H1 (cell line): ENCODE measurements at regions not wholly inside any gene's neighbourhood (a gene's known extent, or its start where the extent isn't known, plus 50 kb on each side); places are given as distances from the start of the nearest gene placed in this dataset.

Source experiments
- CTCF ChIA-PET: fragments of 300-600 bp; sonication (Branson Sonifier 250); formaldehyde crosslinking; loops from one replicate; lab custom pipeline; 2021; ENCODE audit not compliant: partially characterized antibody; lab: Charles Lee
- POLR2A ChIA-PET: fragments of 300-600 bp; sonication (Branson Sonifier 250); formaldehyde crosslinking; loops from one replicate; lab custom pipeline; 2021; ENCODE audit warnings: inconsistent platforms; ENCODE audit not compliant: partially characterized antibody; lab: Charles Lee
- DNase-seq, 2 experiments: peaks; one replicate each; pipeline versions ENCODE4 v3.0.0 to v3.0.0-alpha.2; 2010 to 2022; ENCODE audit warnings: low spot score in 2 of 2, low read depth in 1 of 2, mixed read lengths in 1 of 2
- FAIRE-seq: peaks from 2 replicates; lab custom pipeline; 2011; peaks lifted over from hg19 to GRCh38; lab: Jason Lieb, UNC
- H2AFZ ChIP-seq: 2 replicates; pipeline ENCODE4 v1.8.1; 2012; ENCODE audit warnings: low read length, inconsistent platforms
- H2AK5ac ChIP-seq: 2 replicates; pipeline ENCODE4 v1.6.1; 2013; ENCODE audit warnings: low read depth, low read length
- H2BK120ac ChIP-seq: replicated peaks from 2 replicates; pipeline ENCODE3; 2013; ENCODE audit warnings: low read depth, low read length, inconsistent platforms
- H2BK12ac ChIP-seq: 2 replicates; pipeline ENCODE4 v1.6.1; 2013; ENCODE audit warnings: low read depth, low read length
- H2BK15ac ChIP-seq: 2 replicates; pipeline ENCODE4 v1.6.1; 2013; ENCODE audit warnings: low read length
- H2BK20ac ChIP-seq: 2 replicates; pipeline ENCODE4 v1.6.1; 2013; ENCODE audit warnings: low read length
- H2BK5ac ChIP-seq: 2 replicates; pipeline ENCODE4 v1.6.1; 2013; ENCODE audit warnings: low read depth, low read length
- H3K14ac ChIP-seq: 2 replicates; pipeline ENCODE4 v1.6.1; 2013; ENCODE audit warnings: inconsistent platforms; ENCODE audit not compliant: insufficient read length
- H3K18ac ChIP-seq: 2 replicates; pipeline ENCODE4 v1.6.1; 2013; ENCODE audit warnings: low read length; ENCODE audit errors: extremely low read depth
- H3K23ac ChIP-seq: 2 replicates; pipeline ENCODE4 v1.6.1; 2013; ENCODE audit warnings: inconsistent platforms; ENCODE audit not compliant: insufficient read length
- H3K23me2 ChIP-seq: 2 replicates; pipeline ENCODE4 v1.6.1; 2013; ENCODE audit warnings: low read depth, low read length
- H3K27ac ChIP-seq: 2 replicates; pipeline ENCODE4 v1.6.1; 2011; ENCODE audit warnings: low read depth, low read length, inconsistent platforms
- H3K27me3 ChIP-seq, 4 experiments: replicated peaks in 1 of 4; 1 replicate in 1 of 4; 2 replicates in 3 of 4; pipeline versions ENCODE4 v1.6.1 to v1.8.1; 2011 to 2013; ENCODE audit warnings: low read length in 3 of 4, mild to moderate bottlenecking in 3 of 4, inconsistent platforms in 2 of 4, mixed read lengths in 2 of 4, moderate library complexity in 1 of 4; ENCODE audit not compliant: control insufficient read depth in 3 of 4, insufficient read depth in 3 of 4; ENCODE audit errors: extremely low read depth in 1 of 4
- H3K36me3 ChIP-seq, 4 experiments: 2 replicates each; pipeline versions ENCODE4 v1.6.1 to v1.8.1; 2011 to 2013; ENCODE audit warnings: mild to moderate bottlenecking in 4 of 4, low read length in 3 of 4, moderate library complexity in 2 of 4, control low read depth in 1 of 4, inconsistent platforms in 1 of 4; ENCODE audit not compliant: insufficient read depth in 4 of 4, control insufficient read depth in 2 of 4
- H3K4ac ChIP-seq: replicated peaks from 2 replicates; pipeline ENCODE3; 2013; ENCODE audit warnings: low read length, low read depth, mixed read lengths, inconsistent platforms; ENCODE audit not compliant: insufficient read length
- H3K4me1 ChIP-seq, 4 experiments: replicated peaks in 1 of 4; 1 replicate in 1 of 4; 2 replicates in 3 of 4; pipeline versions ENCODE4 v1.6.1 to v1.8.1; 2011 to 2013; ENCODE audit warnings: low read length in 3 of 4, inconsistent platforms in 2 of 4, mixed read lengths in 1 of 4; ENCODE audit not compliant: insufficient read depth in 4 of 4, control insufficient read depth in 3 of 4
- H3K4me2 ChIP-seq, 2 experiments: 2 replicates each; pipeline versions ENCODE4 v1.6.1 to v1.8.1; 2011 to 2013; ENCODE audit warnings: low read depth in 2 of 2, low read length in 2 of 2, control low read depth in 1 of 2, inconsistent platforms in 1 of 2, mild to moderate bottlenecking in 1 of 2; ENCODE audit not compliant: insufficient read depth in 1 of 2
- H3K4me3 ChIP-seq, 4 experiments: fragments of 200-600, 300-600 bp in 1 of 4; sonication (generic), shearing (Covaris generic), sonication (Bioruptor Twin) in 1 of 4; 2 replicates each; pipeline versions ENCODE4 v1.5.1 to v1.8.1; 2011 to 2016; ENCODE audit warnings: low read length in 4 of 4, low read depth in 3 of 4, control low read depth in 2 of 4, inconsistent platforms in 2 of 4, mild to moderate bottlenecking in 2 of 4, mixed read lengths in 1 of 4, moderate library complexity in 1 of 4; ENCODE audit not compliant: insufficient read depth in 2 of 4; ENCODE audit errors: extremely low read depth in 1 of 4
- H3K56ac ChIP-seq: replicated peaks from 2 replicates; pipeline ENCODE3; 2013; ENCODE audit warnings: low read depth, mild to moderate bottlenecking, mixed read lengths, low read length, inconsistent platforms; ENCODE audit not compliant: insufficient read length
- H3K79me1 ChIP-seq: 2 replicates; pipeline ENCODE4 v1.6.1; 2013; ENCODE audit warnings: low read depth, low read length, control low read depth
- H3K79me2 ChIP-seq, 2 experiments: 2 replicates each; pipeline versions ENCODE4 v1.6.1 to v1.8.1; 2012 to 2013; ENCODE audit warnings: low read length in 2 of 2, mild to moderate bottlenecking in 2 of 2, inconsistent platforms in 1 of 2; ENCODE audit not compliant: insufficient read depth in 2 of 2, control insufficient read depth in 1 of 2
- H3K9ac ChIP-seq, 4 experiments: replicated peaks in 1 of 4; 1 replicate in 1 of 4; 2 replicates in 3 of 4; pipeline versions ENCODE4 v1.6.1 to v1.8.1; 2011 to 2013; ENCODE audit warnings: low read depth in 3 of 4, low read length in 3 of 4, control low read depth in 2 of 4, mild to moderate bottlenecking in 2 of 4, moderate library complexity in 2 of 4, inconsistent platforms in 1 of 4; ENCODE audit errors: extremely low read depth in 1 of 4
- H3K9me3 ChIP-seq, 2 experiments: 2 replicates each; pipeline versions ENCODE4 v1.6.1 to v1.8.1; 2012 to 2013; ENCODE audit warnings: mild to moderate bottlenecking in 2 of 2, moderate library complexity in 2 of 2, control low read depth in 1 of 2, inconsistent platforms in 1 of 2, low read depth in 1 of 2, low read length in 1 of 2, mixed read lengths in 1 of 2; ENCODE audit not compliant: insufficient read depth in 2 of 2
- H4K20me1 ChIP-seq, 2 experiments: replicated peaks in 1 of 2; 2 replicates each; pipeline versions ENCODE3 to v1.8.1; 2011 to 2013; ENCODE audit warnings: inconsistent platforms in 2 of 2, low read length in 2 of 2, mild to moderate bottlenecking in 1 of 2; ENCODE audit not compliant: insufficient read depth in 2 of 2, control insufficient read depth in 1 of 2
- H4K5ac ChIP-seq: 2 replicates; pipeline ENCODE4 v1.6.1; 2013; ENCODE audit warnings: low read length, low read depth, mixed read lengths, inconsistent platforms; ENCODE audit not compliant: insufficient read length
- H4K8ac ChIP-seq: 2 replicates; pipeline ENCODE4 v1.8.0; 2013; ENCODE audit warnings: mild to moderate bottlenecking, moderate library complexity, low read length, inconsistent platforms; ENCODE audit not compliant: insufficient read depth; ENCODE audit errors: extremely low read depth
- H4K91ac ChIP-seq: replicated peaks from 2 replicates; pipeline ENCODE3; 2013; ENCODE audit warnings: low read length, mixed read lengths, inconsistent platforms; ENCODE audit not compliant: insufficient read length
- CEBPB ChIP-seq: IDR thresholded peaks from 2 replicates; pipeline ENCODE4 v1.6.1; 2012; ENCODE audit warnings: low read depth, low read length
- POU5F1 ChIP-seq: IDR thresholded peaks from 2 replicates; pipeline ENCODE4 v1.6.1; 2011; ENCODE audit warnings: low read depth, mild to moderate bottlenecking, low read length, moderate library complexity
- SAP30 ChIP-seq: fragments of 300-600 bp; sonication (generic); IDR thresholded peaks from 2 replicates; pipeline ENCODE4 v1.7.1; 2012; ENCODE audit warnings: low read length, moderate library complexity, mild to moderate bottlenecking, inconsistent platforms; ENCODE audit not compliant: insufficient read depth, insufficient replicate concordance
- SIX5 ChIP-seq: IDR thresholded peaks from 2 replicates; pipeline ENCODE4 v1.6.1; 2011; ENCODE audit warnings: mild to moderate bottlenecking, low read depth, low read length
- SP1 ChIP-seq: IDR thresholded peaks from 2 replicates; pipeline ENCODE4 v1.6.1; 2011; ENCODE audit warnings: low read depth, low read length
- SRF ChIP-seq: IDR thresholded peaks from 2 replicates; pipeline ENCODE4 v1.6.1; 2011; ENCODE audit warnings: mild to moderate bottlenecking, low read depth, low read length, moderate library complexity
- SUZ12 ChIP-seq: fragments of 200-600 bp; sonication (generic); IDR thresholded peaks from 2 replicates; pipeline ENCODE4 v1.6.1; 2012; ENCODE audit warnings: mild to moderate bottlenecking, inconsistent platforms, low read length, moderate library complexity, mixed read lengths

GRCh38 chr13:84077271-84077670 lies 195.0 kb upstream of the SLITRK1 start:
- H2AK5ac ChIP-seq, result no peak overlapping the region
- H3K23ac ChIP-seq, result no peak overlapping the region
- no peak overlapping the region for H3K4me3 ChIP-seq
- H3K79me2 ChIP-seq, result no peaks in the 10 kb centered on the region
- H3K14ac ChIP-seq, result no peak overlapping the region
- no peak overlapping the region for H2BK5ac ChIP-seq
- peaks cover 0 to 3% (median 0%) of the 10 kb centered on the region in 4 experiments; a peak in 1 of 7 replicates for H3K4me1 ChIP-seq
- no peak overlapping the region for H3K4ac ChIP-seq
- no peak for FAIRE-seq
- H4K5ac ChIP-seq, result no peak overlapping the region
- H3K27me3 ChIP-seq, result no peaks in the 10 kb centered on the region
- H3K27ac ChIP-seq, result no peak overlapping the region
- no peak overlapping the region for H2BK120ac ChIP-seq
- H3K79me1 ChIP-seq, result no peaks in the 10 kb centered on the region
- no peaks in the 10 kb centered on the region for H3K23me2 ChIP-seq
- H2BK15ac ChIP-seq, result no peak overlapping the region
- no peak overlapping the region for H3K9ac ChIP-seq
- no peak overlapping the region for H2AFZ ChIP-seq
- H3K18ac ChIP-seq, result no peak overlapping the region
- no peaks in the 10 kb centered on the region for H3K9me3 ChIP-seq
- ChIA-PET POLR2A (no interaction called here), CTCF (no interaction called here)
- H3K4me2 ChIP-seq, result no peak overlapping the region
- H4K91ac ChIP-seq, result no peak overlapping the region
- no peaks in the 10 kb centered on the region for H4K20me1 ChIP-seq
- no peak overlapping the region for H4K8ac ChIP-seq
- H2BK12ac ChIP-seq, result no peak overlapping the region
- no peaks in the 10 kb centered on the region for H3K36me3 ChIP-seq
- H2BK20ac ChIP-seq, result no peak overlapping the region
- DNase-seq, result no peak
- no peak overlapping the region for H3K56ac ChIP-seq
- TF ChIP-seq SP1 (no peak), SIX5 (no peak), SAP30 (no peak), SRF (no peak), SUZ12 (no peak), POU5F1 (no peak), CEBPB (no peak)
